DOHH2 (cell line): ENCODE measurements at regions not wholly inside any gene's neighbourhood (a gene's known extent, or its start where the extent isn't known, plus 50 kb on each side); places are given as distances from the start of the nearest gene placed in this dataset.

Experiments
- EZH2phosphoT487 ChIP-seq: fragments of 200-600 bp; sonication (generic); IDR thresholded peaks from 2 replicates; pipeline ENCODE4 v1.6.1; 2017; ENCODE audit warnings: borderline replicate concordance, mild to moderate bottlenecking, antibody characterized with exemption, low read length, moderate library complexity, mixed read lengths
- TF ChIP-seq, protein P1 (sequence below): fragments of 200-600 bp; sonication (generic); IDR thresholded peaks from one replicate; pipeline ENCODE4 v1.5.1; 2014; ENCODE audit warnings: antibody characterized with exemption, mild to moderate bottlenecking, low read depth, low read length; ENCODE audit not compliant: poor library complexity, severe bottlenecking

DNA sequence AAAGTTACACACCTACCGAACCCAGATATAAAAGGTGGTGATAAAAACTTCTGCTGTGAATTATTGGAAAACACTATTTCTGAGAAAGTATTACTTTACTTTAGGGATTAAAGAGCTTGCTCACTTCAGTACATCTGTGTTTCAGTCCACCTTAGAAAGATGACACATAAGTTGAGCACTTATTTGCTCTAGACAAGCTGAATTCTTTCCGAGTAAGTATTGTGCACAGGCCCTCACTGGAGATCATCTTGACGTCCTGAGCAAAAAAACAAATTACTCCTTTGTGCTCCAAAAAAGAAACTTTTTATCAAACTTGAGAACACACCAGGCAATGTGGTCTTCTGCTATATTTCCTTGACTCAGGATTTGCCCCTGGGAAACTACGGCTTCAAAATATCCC, 231.0 kb upstream of the GRAMD2B start:
- TF ChIP-seq, protein P1, sequence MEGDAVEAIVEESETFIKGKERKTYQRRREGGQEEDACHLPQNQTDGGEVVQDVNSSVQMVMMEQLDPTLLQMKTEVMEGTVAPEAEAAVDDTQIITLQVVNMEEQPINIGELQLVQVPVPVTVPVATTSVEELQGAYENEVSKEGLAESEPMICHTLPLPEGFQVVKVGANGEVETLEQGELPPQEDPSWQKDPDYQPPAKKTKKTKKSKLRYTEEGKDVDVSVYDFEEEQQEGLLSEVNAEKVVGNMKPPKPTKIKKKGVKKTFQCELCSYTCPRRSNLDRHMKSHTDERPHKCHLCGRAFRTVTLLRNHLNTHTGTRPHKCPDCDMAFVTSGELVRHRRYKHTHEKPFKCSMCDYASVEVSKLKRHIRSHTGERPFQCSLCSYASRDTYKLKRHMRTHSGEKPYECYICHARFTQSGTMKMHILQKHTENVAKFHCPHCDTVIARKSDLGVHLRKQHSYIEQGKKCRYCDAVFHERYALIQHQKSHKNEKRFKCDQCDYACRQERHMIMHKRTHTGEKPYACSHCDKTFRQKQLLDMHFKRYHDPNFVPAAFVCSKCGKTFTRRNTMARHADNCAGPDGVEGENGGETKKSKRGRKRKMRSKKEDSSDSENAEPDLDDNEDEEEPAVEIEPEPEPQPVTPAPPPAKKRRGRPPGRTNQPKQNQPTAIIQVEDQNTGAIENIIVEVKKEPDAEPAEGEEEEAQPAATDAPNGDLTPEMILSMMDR: no peak
- no peak for TF ChIP-seq EZH2phosphoT487
